Calu3 (cell line): ENCODE measurements at regions not wholly inside any gene's neighbourhood (a gene's known extent, or its start where the extent isn't known, plus 50 kb on each side); places are given as distances from the start of the nearest gene placed in this dataset.

ENCODE experiments used
- BruUV-seq: library from RNA; stranded (reverse); fragments of 400-500 nt; replicated peaks from 2 replicates; lab custom pipeline; 2021; lab: Mats Ljungman, UMichigan
- CTCF ChIA-PET: fragments of 300-600 bp; sonication (Branson Sonifier 250); formaldehyde crosslinking; loops from one replicate; lab custom pipeline; 2022; ENCODE audit warnings: antibody characterized with exemption; lab: Charles Lee
- DNase-seq: peaks from one replicate; pipeline ENCODE4 v3.0.0; 2022
- H3K27ac Mint-ChIP-seq: one replicate; pipeline ENCODE4 v1.8.0; 2022; ENCODE audit warnings: mixed read lengths; ENCODE audit not compliant: unreplicated experiment
- H3K27me3 Mint-ChIP-seq: one replicate; pipeline ENCODE4 v1.8.0; 2022; ENCODE audit warnings: mixed read lengths; ENCODE audit not compliant: unreplicated experiment
- H3K36me3 Mint-ChIP-seq: one replicate; pipeline ENCODE4 v1.8.0; 2022; ENCODE audit warnings: mild to moderate bottlenecking, moderate library complexity, mixed read lengths; ENCODE audit not compliant: insufficient read depth, unreplicated experiment
- H3K4me1 Mint-ChIP-seq: one replicate; pipeline ENCODE4 v1.8.0; 2022; ENCODE audit warnings: mild to moderate bottlenecking, low read depth, mixed read lengths; ENCODE audit not compliant: unreplicated experiment
- H3K4me3 Mint-ChIP-seq: one replicate; pipeline ENCODE4 v1.8.0; 2022; ENCODE audit warnings: mild to moderate bottlenecking, low read depth, moderate library complexity, mixed read lengths; ENCODE audit not compliant: unreplicated experiment
- H3K9me3 Mint-ChIP-seq: one replicate; pipeline ENCODE4 v1.8.0; 2022; ENCODE audit warnings: low read depth, mixed read lengths; ENCODE audit not compliant: unreplicated experiment
- intact Hi-C: fragments of 100-400 bp; cut with micrococcal nuclease; formaldehyde crosslinking; loops from one replicate; pipeline ENCODE4 v1.10.0; 2022; ENCODE audit not compliant: unreplicated experiment
- TF ChIP-seq, protein P1 (sequence below): fragments of 200-600 bp; IDR thresholded peaks from one replicate; pipeline ENCODE4 v1.8.0; 2022; ENCODE audit warnings: antibody characterized with exemption; ENCODE audit not compliant: unreplicated experiment

DNA sequence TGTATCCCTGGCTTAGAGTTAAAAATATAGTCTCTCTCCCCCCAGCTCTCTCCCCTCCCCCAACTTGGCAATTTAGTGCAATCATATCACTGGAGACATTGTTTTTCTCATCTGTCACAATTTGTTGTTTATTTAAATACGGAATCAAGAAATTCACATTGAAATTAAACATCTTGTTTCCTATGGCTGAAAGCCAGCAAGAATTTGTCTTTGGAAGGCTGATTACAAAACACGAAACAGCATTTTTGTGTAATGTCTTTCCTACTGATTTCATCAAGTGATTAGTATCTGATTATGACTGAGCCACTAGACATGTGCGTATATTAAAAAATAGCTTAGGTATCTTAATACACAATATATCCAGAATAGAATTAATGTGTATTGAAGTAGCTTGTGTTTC is 119.7 kb downstream of the LYPLAL1 start:
- H3K4me3 Mint-ChIP-seq, result no peak overlapping the region
- no peaks in the 10 kb centered on the region for H3K9me3 Mint-ChIP-seq
- TF ChIP-seq, protein P1, sequence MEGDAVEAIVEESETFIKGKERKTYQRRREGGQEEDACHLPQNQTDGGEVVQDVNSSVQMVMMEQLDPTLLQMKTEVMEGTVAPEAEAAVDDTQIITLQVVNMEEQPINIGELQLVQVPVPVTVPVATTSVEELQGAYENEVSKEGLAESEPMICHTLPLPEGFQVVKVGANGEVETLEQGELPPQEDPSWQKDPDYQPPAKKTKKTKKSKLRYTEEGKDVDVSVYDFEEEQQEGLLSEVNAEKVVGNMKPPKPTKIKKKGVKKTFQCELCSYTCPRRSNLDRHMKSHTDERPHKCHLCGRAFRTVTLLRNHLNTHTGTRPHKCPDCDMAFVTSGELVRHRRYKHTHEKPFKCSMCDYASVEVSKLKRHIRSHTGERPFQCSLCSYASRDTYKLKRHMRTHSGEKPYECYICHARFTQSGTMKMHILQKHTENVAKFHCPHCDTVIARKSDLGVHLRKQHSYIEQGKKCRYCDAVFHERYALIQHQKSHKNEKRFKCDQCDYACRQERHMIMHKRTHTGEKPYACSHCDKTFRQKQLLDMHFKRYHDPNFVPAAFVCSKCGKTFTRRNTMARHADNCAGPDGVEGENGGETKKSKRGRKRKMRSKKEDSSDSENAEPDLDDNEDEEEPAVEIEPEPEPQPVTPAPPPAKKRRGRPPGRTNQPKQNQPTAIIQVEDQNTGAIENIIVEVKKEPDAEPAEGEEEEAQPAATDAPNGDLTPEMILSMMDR, result no peak
- intact Hi-C loops, result no loop called here
- no TSS peak for BruUV-seq
- H3K36me3 Mint-ChIP-seq, result no peaks in the 10 kb centered on the region
- no peaks in the 10 kb centered on the region for H3K4me1 Mint-ChIP-seq
- no peaks in the 10 kb centered on the region for H3K27me3 Mint-ChIP-seq
- no peak for DNase-seq
- no peak overlapping the region for H3K27ac Mint-ChIP-seq
- CTCF ChIA-PET, result no interaction called here

DNA sequence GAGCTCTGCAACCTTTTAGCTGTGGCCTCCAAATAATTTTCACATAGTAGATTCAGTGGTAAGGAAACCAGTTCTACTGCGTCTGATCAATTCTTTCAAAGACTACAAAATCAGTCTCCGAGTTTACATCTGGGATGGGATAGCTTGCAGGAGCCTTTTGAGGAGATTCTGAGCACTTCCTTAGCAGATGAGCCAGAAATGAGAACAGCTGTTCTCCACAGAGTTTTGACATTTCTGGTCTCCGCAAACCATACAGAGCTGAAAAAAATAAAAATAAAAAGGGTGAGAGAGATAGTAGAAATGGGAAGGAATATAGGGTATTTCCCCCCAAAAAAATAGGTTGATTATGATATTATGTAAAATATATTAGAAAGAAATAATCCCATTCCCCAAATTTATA is 119.3 kb downstream of the LYPLAL1 start:
- Mint-ChIP-seq H3K9me3 (no peaks in the 10 kb centered on the region), H3K36me3 (no peaks in the 10 kb centered on the region), H3K27me3 (no peaks in the 10 kb centered on the region), H3K27ac (no peak overlapping the region), H3K4me3 (no peak overlapping the region), H3K4me1 (no peaks in the 10 kb centered on the region)
- CTCF ChIA-PET, result no interaction called here
- BruUV-seq, result no TSS peak
- DNase-seq, result no peak
- TF ChIP-seq, protein P1, result no peak
- intact Hi-C loops, result no loop called here

DNA sequence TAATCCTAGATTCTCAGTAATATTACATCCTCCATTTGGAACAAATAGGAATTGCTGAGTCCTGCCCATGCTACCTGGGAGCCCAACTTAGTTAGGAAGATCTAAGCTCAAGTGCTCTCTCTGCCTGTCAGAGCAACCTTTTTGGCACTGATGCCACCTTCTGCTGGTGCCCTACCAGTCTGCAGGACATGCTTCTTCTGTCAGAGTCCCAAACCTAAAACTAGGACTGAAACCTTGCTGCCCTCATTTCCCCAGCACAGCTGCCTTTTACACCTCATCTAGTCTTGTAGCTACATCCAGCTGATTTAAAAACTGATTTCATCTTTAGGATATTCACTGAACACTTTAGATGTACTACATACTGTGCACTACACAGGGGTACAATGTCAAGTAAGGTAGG is 118.7 kb downstream of the LYPLAL1 start:
- intact Hi-C loops, result no loop called here
- H3K27me3 Mint-ChIP-seq, result no peaks in the 10 kb centered on the region
- CTCF ChIA-PET, result no interaction called here
- H3K9me3 Mint-ChIP-seq, result no peaks in the 10 kb centered on the region
- no peak for DNase-seq
- no peaks in the 10 kb centered on the region for H3K4me1 Mint-ChIP-seq
- H3K36me3 Mint-ChIP-seq, result no peaks in the 10 kb centered on the region
- no TSS peak for BruUV-seq
- H3K4me3 Mint-ChIP-seq, result no peak overlapping the region
- TF ChIP-seq, protein P1, result no peak
- no peak overlapping the region for H3K27ac Mint-ChIP-seq

DNA sequence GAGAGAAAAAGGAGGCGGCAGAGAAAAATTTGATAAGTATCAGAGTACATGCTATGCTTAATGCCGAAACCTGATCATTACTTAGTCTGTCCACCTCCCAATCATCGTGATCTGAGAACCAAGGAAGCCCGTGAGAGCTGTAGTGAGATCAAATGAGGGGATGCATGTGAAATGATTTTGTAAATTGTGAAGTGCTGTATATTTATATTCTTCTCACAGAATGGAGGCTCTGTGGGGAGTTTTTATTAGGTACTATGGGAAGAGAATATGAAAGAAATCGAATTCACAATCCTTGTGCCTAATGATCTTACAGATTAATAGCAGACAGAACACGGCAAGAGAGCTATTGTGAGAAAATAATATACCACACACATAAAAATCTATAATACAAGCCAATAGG is 115.5 kb downstream of the LYPLAL1 start:
- BruUV-seq, result no TSS peak
- intact Hi-C loops, result no loop called here
- no peaks in the 10 kb centered on the region for H3K36me3 Mint-ChIP-seq
- H3K27me3 Mint-ChIP-seq, result no peaks in the 10 kb centered on the region
- H3K4me1 Mint-ChIP-seq, result no peaks in the 10 kb centered on the region
- DNase-seq, result no peak
- no peaks in the 10 kb centered on the region for H3K9me3 Mint-ChIP-seq
- TF ChIP-seq, protein P1, result no peak
- CTCF ChIA-PET, result no interaction called here
- no peak overlapping the region for H3K27ac Mint-ChIP-seq
- H3K4me3 Mint-ChIP-seq, result no peak overlapping the region

DNA sequence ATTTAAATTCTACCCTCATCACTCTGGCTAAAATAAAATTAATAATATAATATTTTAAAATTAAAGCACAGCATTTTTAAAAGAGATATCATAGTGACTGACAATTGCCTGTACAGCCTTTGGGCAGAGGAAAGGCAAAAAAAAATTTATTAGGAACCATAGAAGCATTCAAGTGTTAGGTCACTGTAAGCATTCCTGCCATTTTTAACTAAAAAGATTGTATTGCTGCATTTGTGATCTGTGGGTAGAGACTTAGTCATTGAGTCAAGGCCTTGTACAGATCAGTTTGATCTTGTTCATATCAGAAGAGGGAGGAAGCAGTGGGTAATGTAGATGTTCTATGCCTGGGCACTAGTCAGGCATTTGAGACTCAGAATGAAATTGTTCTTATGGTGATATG is 109.9 kb downstream of the LYPLAL1 start:
- H3K36me3 Mint-ChIP-seq, result no peaks in the 10 kb centered on the region
- peaks cover 18% of the 10 kb centered on the region for H3K4me1 Mint-ChIP-seq
- CTCF ChIA-PET, result no interaction called here
- no peaks in the 10 kb centered on the region for H3K9me3 Mint-ChIP-seq
- H3K27ac Mint-ChIP-seq, result no peak overlapping the region
- no peak overlapping the region for H3K4me3 Mint-ChIP-seq
- DNase-seq, result no peak
- TF ChIP-seq, protein P1, result no peak
- BruUV-seq, result no TSS peak
- intact Hi-C loops, result no loop called here
- H3K27me3 Mint-ChIP-seq, result no peaks in the 10 kb centered on the region
